ENCODE measurements at regions not wholly inside any gene's neighbourhood (a gene's known extent, or its start where the extent isn't known, plus 50 kb on each side); places are given as distances from the start of the nearest gene placed in this dataset.

DNA sequence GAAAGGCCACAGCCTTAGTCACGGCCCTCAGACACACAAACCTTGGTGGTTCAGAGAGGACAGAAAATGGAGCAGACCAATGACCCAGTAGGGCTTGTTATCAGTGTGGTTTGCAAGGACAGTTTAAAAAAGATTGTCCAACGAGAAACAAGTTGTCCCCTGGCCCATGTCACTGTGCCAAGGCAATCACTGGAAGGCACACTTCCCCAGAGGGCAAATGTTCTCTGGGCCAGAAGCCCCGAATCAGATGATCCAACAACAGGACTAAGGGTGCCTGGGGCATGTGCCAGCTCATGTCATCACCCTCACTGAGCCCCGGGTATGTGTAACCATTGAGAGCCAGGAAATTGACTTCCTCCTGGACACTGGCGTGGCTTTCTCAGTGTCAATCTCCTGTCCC is 950.1 kb upstream of the CTNND2 start:
- DNase-seq = no peak

DNA sequence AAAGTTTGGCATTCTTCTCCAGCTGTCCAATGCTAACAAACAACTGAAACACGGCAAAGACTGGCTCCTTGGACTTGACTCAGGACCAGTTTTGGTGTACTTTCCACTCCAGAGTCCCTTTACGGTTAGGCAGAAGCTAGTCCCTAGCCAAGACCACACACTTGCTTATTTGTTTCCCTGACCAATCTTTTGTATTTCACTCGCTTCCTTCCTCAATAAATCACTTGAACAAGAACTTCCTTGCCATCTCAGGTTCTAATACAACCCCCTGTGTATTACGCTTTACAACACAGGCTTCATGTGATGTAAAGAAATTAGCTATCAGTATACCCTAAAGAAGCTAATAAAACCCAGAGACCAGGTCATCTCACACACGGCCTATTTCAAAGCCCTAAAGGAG is 947.5 kb upstream of the CTNND2 start:
- DNase-seq = no peak

DNA sequence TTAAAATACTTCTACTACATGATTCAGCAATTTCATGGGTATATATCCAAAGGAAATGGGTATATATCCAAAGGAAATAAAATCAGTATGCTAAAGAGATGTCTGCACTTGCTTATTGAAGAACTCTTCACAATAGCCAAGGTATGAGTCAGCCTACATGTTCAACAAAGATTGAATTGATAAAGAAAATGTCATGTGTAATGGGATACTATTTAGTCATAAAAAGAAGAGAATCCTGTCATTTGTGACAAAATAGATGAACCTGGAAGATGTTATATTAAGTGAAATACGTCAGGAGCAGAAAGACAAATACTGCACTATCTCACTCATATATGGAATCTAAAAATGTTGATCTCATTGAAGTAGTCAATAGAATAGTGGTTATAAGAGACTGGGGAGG is 944.5 kb upstream of the CTNND2 start:
- DNase-seq = no peak

DNA sequence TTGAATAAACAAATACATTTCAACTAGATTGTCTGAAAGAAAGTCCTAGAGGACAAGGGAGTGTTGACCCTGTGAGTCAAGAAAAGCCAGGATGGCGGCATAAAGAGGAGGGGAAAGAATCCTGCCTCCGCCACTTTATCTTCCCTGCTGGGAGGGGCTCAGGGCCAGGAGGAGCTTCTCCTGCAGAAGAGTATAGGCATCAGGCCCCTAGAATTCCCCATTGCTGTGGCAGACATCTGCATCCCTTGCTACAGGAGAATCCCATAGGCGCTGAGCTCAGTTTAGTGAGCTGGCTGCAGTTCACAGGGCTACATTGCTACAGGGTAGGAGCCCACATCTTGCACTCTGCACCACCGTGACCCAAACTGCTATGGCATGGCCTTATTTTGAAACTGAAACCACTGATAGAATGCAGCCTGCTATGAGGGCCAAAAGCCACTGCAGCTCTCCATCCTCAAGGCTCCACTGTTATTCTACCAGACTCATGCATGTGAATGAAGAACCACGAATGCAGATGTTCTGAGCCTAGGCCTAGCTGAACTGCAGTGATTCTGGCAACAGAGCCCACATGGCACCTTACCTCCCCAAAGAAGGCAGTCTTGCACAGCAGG is 941.4 kb upstream of the CTNND2 start:
- DNase-seq = no peak

DNA sequence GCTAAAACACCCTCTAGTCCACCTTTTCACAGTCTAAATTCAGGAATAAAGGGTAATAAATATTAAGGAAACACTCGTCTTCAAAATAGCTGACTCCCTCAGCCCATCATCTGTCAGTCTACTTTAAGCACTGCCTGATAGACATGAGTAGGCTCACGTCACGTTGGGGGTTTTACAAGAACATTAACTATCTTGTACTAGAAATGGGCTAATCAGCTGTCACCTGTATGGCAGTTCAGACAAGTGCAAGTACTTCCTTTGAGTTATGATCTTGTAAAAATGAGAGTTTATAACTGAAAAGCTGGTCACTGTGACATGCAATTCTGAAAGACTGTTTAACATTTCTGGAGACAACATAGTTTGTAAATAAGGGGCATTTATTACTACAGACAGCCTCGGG is 936.7 kb upstream of the CTNND2 start:
- no peak for DNase-seq

DNA sequence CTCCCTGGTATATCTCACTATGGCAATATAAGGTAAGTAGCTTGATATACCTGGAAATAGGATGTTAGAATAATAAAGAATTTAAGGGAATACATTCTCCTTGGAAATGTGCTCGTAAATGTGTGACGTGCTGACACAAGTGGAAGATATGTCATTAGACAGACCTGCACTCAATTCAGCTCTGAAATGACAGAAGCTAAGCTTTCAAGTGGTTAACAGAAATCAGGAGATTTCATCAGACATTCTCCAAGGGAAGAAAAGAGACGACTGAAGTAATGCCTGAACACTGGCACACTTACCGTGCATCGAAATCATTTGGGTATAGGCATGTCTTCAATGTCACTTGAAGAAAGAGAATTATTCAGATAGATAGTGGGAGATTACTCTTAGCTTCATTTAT is 933.3 kb upstream of the CTNND2 start:
- DNase-seq = no peak

DNA sequence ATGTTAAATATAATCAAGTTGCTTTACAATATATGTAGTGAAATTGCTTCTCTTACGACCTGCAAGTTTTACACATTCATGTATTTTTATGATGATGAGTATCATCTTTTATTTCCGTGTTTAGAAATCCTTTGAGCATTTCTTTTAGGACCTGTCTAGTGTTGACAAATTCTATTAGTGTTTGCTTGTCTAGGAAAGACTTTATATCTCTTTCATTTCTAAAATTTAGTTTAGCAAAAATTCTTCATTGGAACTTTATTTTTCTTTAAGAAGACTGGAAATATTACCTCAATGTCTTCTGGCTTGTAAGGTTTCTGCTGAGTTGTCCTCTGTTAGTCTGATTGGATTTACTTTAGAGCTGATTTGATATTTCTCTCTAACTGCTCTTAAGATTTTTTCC is 920.9 kb upstream of the CTNND2 start:
- no peak for DNase-seq

DNA sequence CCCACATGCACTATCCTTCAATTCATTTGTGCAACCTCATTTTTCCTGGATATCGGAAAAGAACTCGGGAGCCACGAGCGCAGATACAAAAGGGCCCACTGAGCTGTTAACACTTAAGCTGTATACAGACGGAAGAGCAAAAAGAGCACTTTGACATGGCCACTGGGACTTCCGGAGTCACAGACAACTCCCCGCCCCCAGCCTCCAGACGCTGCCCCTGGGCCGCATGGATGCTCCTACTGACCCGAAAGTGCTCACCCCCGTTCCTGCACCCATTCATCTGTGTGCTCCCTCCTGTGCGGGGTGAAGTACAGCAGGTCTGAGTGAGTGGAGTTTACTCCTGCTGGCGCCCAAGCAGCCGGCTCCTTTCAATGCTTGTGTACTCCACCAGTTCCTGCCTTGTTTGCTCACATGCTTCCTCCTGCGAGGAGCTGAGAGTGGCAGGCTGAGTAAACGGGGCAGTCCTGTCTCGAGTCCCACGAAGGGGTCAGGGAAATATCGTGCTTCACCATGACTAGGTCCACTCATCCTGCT is 901.0 kb upstream of the CTNND2 start:
- DNase-seq = no peak

DNA sequence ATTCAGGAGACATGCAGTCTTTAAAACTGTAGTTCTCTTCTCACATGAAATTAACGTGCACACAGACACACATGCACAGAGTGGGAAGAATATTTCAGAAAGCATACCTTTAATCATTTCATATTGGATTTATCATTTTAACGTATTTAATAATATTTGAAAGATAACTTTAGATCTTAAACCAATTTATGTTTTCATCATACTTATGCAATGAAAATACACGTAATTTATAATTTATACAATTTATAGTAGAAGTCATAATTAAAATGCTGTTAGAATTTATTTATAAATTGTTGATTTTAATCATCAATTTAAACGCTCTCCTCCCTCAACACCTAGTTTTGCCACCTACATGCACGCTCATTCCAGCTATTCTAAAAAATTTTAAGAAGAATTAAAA is 894.9 kb upstream of the CTNND2 start:
- no peak for DNase-seq

DNA sequence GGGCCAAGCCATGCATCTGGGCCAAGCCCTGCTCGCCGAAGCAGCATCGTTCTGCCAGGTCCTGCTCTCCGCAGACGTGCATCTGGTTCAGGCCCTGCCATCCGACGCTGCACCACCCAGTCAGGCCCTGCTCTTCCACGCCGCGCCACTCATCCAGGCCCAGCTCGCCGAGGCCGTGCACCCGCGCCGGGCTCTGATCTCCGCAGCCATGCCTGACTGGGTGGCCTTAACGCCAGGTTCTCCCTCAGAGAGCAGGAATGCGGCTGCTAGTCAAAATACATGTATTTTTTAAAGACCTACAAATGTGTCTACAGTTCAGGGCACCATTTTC is 891.1 kb upstream of the CTNND2 start:
- no peak for DNase-seq

DNA sequence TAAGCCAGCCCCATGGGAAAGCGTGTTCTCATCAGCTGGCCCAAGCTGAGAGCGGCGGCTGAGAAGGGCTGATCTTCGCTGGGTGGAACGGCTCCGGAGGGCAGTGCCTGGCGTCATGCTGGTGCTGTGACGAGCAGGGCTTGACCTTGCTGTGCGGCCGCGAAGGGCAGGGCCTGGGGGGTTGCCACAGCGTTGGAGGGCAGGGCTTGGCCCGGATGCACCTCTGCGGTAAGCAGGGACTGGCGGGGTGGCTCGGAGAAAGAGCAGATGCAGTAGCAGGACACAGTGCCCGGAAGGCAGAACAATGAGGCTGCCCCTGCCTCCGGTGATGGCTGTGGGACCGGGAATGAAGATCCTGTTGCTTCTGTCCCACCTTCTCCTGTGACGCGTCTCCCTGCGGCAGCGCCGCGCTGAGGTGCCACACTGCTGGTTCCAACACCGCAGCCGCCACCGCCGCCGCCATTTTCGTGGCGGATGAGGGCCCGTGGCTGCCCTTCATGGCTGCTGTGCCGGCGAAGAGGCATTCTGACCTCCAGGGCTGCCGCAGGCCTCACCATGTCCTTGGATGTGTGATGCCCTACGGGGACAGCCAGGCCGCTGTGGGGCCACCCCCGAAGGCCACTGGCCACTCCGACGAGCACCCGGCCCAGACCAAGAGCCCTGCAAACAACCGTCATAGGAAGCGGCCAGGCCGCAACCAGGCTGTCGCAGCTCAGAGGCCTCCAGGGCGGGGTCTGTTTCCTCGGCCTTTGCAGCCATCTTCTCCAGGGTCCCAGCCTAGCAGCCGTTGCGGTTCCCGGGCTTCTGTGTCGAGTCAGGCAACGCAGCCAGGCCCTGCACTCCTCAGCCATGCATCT is 890.5 kb upstream of the CTNND2 start:
- no peak for DNase-seq

DNA sequence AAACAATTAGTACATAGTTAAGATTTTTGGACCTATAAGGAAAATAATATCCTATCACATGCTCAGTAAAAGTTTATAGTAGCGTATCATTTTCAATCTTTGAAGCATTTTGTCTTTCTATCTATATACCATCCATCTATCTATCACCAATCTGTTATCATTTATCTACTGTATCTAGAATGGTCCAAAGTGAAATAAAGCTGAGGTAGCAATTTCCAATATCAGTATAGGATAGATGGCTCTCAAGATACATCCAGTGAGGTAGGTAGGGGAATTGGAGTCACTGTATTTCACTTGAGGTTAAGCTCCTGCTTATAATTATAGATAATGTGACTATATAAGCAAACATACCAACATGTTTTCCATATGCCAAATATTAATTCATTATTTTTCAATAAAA is 889.1 kb upstream of the CTNND2 start:
- no peak for DNase-seq

DNA sequence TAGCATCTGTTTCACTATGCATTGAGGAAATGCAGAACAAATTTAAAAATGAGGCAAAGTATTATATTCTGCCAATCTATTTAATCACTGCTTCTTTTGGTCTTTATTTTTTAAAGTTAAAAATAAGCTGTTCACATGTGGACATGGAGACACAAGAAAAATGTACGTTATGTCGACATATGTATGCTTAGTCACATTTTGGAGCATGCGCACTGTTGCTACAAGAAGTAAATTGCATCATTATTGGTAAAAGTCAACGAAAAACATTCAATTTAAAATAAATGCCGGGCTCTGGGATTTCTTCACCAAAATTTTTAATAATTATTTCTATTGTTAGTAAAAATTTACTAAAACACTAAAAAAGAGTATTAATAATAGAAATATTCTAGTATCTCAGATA is 876.3 kb upstream of the CTNND2 start:
- no peak for DNase-seq

DNA sequence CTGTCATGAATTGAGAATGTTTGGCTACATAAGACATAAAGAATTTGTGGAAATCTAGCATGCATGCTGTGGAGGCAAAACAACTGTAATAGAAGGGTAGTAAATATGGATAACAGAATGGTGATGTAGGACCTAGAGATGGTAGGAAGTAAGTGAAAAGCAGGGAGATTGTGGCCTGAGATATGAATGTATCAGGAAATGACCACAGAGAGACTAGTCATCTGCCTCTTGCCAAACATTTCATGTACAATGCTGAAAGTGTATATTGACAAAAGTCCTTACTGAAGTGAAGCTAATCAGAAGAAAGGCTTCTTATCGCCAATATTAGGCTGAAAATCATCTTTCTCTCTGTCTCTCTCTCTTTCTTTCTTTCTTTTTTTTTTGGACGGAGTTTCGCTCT is 873.1 kb upstream of the CTNND2 start:
- no peak for DNase-seq

DNA sequence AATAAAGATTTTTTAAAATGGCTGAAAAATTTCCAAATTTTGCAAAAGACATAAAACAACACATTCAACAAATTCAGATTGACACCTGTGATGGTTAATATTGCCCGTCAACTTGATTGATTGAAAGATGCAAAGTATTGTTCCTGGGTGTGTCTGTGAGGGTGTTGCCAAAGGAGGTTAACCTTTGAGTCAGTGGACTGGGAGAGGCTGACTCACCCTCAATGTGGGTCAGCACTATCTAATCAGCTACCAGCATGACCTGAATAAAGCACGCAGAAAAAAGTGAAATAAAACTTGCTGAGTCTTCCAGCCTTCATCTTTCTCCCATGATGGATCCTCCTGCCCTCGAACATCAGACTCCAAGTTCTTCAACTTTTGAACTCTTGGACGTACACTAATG is 868.0 kb upstream of the CTNND2 start:
- DNase-seq = no peak

DNA sequence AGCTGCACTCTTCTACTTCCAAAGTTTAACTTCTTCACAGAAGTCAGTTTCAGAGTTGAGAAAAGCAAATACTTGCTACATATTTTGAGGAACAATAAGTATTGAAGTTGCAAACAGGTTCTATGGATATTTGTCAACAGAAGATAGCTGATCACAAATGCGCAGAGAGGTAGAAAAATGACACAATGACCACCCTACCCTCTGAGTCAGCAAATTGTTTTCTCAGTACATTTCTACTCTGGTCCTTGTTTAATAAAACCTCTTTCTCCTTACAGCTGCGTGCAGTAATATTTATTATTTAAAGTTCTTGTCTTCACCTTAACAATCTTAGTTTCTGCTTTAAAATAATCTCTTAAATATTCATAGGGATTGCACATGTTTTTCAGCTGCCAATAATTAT is 855.1 kb upstream of the CTNND2 start:
- no peak for DNase-seq

DNA sequence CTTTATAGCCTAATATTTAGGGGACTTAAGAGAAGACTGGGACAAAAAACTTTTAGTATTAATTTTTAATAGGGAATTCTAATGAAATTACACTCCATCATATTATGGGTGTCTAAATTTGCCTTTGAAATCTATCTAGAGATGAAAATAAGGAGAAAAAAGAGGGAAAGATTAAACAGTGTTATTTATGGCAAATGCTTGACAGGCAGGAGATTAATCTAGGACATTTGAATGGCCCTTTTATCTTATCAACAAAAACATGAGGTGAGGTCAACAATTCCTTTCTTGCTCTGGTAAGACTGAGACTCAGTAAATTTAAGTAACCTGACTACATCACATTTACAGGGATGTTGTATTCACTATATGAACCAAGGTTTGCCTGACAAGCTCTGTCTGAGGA is 852.8 kb upstream of the CTNND2 start:
- DNase-seq = no peak

DNA sequence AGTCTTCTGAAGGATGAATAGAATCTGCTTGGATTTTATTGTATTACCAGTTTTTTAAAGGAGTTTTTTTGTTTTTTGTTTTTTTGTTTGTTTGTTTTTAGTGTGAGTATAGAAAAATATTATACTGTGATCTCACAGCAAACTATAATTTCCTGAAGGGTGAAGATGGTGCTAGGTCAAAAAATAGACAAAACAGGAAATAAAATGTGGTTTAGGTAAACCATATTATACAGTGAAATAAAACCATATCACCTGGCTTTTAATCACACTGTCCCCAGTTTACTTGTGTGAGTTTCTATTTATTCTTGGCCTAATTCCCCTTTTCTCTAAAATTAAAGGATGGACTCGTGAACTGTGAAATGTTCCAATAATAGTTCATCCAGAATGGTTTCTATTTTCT is 841.3 kb upstream of the CTNND2 start:
- no peak for DNase-seq

DNA sequence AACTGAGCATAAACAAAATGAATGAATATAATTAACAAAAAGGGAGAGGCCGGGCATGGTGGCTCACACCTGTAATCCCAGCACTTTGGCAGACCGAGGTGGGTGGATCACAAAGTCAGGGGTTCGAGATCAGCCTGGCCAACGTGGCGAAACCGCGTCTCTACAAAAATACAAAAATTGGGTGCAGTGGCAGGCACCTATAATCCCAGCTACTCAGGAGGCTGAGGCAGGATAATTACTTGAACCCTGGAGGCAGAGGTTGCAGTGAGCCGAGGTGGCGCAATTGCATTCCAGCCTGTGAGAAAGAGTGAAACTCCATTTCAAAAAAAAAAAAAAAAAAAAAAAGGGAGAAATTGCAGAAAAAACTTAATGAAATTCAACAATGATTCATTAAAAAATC is 839.3 kb upstream of the CTNND2 start:
- DNase-seq = no peak

DNA sequence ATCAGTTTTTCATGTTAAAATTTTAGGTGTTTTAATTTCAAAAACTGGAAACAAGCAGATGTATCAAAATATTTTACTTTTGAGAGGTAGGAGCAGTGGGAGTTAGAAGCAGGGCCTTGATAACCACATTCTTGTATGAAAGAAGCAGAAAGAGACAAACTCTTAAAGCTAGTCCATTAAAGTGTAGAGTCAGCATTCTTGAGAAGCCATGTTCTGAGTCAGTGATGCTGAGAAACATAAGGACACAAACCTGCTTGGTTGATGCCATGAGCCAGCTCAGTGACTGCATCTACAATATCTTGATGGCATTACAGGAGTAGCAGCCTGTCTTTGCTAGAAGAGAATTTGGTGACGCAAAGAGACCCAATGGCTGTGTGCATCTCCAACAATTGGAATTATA is 826.1 kb upstream of the CTNND2 start:
- DNase-seq = no peak

DNA sequence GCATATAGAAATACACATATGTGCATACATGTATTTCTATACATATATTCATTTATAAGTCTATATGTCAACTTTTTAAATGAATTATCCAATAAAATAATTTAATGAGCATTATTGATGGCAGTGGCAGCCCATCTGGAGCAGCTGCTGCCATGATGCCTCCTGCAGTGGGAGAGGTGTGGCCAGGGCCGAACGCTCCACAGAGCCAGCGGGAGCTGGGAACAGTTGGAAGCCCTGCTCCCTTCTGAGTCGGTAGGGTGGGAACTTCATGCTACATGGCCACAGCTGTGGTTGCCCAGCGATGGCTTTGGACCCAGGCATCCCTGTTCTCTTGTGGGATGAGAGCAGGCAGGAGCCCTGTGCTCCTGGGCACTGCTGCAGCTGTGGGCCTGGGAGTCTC is 812.4 kb upstream of the CTNND2 start:
- no peak for DNase-seq

DNA sequence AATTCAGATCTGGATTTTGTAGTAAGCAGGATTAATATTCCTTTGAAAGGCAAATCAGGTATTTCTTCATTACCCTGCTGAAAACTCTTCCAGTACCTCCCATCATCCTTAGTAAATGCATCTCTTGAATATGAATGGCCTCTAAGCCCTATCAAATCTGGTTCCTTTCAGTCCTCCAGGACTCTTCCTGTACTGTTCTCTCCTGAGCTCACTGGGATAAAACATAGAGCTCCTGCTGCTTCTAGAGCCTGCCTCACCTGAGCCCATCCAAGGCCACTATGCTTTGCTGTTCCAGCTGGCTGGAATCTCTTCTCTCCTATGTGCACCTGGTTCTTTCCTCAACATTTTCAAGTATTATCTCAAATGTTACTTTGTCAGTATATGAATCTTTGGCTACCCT is 803.3 kb upstream of the CTNND2 start:
- DNase-seq = no peak

DNA sequence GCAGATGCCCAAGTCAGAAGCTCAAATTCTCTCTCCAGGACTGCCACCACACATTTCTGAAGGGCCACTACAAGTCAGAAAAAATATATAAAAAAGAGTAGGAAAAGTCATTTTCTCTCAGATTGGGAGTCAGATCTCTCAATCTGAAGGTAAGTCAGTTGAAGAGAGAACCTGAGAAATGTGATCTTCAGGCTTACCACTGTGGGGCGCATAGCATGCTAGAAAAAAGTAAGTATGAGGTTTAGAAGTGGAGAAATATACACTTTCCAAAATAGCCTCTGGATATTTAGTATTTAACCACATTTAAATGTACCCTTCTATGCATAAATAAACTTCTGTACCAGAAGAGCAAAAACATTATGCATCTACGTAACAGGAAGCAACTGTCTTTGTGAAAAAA is 800.7 kb upstream of the CTNND2 start:
- DNase-seq = no peak

DNA sequence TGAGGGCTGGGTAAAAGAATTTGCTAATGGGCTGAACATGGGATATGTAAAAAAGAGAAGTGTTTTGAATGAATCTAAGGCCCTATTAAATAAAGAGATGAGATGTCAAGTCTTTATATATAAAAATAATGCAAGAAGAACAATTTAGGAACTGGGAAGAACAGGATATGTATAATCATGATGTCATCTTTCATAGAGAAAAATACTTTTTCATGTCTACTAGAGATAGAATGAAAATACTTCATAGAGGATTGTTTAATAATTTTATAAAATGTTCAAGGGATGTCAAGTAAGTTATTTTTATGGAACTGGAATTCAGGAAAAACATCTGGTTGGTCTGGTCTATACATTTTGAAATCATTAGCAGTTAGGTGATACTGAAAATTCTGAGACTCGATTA is 799.0 kb upstream of the CTNND2 start:
- DNase-seq = no peak

DNA sequence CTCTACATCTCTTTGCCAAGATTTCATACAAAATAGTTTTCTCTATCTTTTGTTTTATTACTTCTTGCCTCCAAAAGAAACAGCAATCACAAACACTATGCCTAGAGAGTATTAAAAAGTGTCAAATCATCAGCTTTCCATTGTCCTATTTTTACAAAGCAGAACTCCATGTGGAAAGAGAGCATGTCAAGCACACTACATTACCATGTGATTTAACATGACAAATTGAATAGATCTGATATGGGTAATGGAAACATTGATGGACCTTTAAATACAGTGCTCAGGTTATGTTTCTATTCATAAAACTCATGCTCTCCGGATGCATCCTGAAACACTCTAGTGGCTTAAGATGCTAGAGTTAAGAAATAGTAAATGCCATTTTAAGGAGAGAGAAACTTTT is 791.4 kb upstream of the CTNND2 start:
- no peak for DNase-seq
